Sigmoid colon (tissue), 6 donors: ENCODE measurements at regions not wholly inside any gene's neighbourhood (a gene's known extent, or its start where the extent isn't known, plus 50 kb on each side); places are given as distances from the start of the nearest gene placed in this dataset.

Experiments used
- DNase-seq: peaks from one replicate; pipeline ENCODE4 v3.0.0-alpha.2; 2019
- H3K27ac ChIP-seq, 4 donors: fragments of 200-600 bp; sonication (generic); one replicate each; pipeline ENCODE4 v1.5.1; 2016 to 2019; ENCODE audit warnings: mild to moderate bottlenecking in 1 of 4
- H3K27me3 ChIP-seq, 3 donors: fragments of 200-600 bp; sonication (generic); one replicate each; pipeline ENCODE4 v1.5.1; 2019; ENCODE audit warnings: mild to moderate bottlenecking in 1 of 3
- H3K36me3 ChIP-seq, 4 donors: fragments of 200-600 bp; sonication (generic); one replicate each; pipeline ENCODE4 v1.5.1; 2016 to 2019
- H3K4me1 ChIP-seq, 4 donors: fragments of 200-600 bp; sonication (generic); one replicate each; pipeline ENCODE4 v1.5.1; 2017 to 2019
- H3K4me3 ChIP-seq, 4 donors: fragments of 200-600 bp; sonication (generic); one replicate each; pipeline ENCODE4 v1.5.1; 2017 to 2019; ENCODE audit warnings: mild to moderate bottlenecking in 2 of 4, moderate library complexity in 1 of 4
- H3K9me3 ChIP-seq, 4 donors: fragments of 200-600 bp in 3 of 4; sonication (generic) in 3 of 4; one replicate each; pipeline versions ENCODE4 v1.5.1 to v1.6.1; 2013 to 2019
- CTCF ChIP-seq, 4 experiments: fragments of 450-650 bp in 3 of 4; fragments of 200-600 bp in 1 of 4; IDR thresholded peaks; one replicate each; pipeline ENCODE4 v1.5.1; 2016 to 2019; ENCODE audit warnings: antibody characterized with exemption in 4 of 4, mild to moderate bottlenecking in 3 of 4, moderate library complexity in 2 of 4
- EP300 ChIP-seq, 4 donors: sonication (generic); formaldehyde crosslinking; IDR thresholded peaks; one replicate each; pipeline ENCODE4 v1.6.1; 2017; ENCODE audit warnings: antibody characterized with exemption in 4 of 4
- POLR2A ChIP-seq, 2 donors: fragments of 450-650 bp; IDR thresholded peaks; one replicate each; pipeline ENCODE4 v1.6.1; 2016; ENCODE audit warnings: antibody characterized with exemption in 2 of 2, mild to moderate bottlenecking in 2 of 2, moderate library complexity in 2 of 2
- POLR2AphosphoS5 ChIP-seq, 4 donors: sonication (generic); formaldehyde crosslinking; IDR thresholded peaks; one replicate each; pipeline ENCODE4 v1.6.1; 2017; ENCODE audit warnings: antibody characterized with exemption in 4 of 4
- WGBS, 2 donors: extraction: QIAGEN DNeasy Blood & Tissue Kit; methylation state at CpG; one replicate each; pipeline ENCODE4 v1.1.7; 2013; 5-methylcytosine and 5-hydroxymethylcytosine counted together
- intact Hi-C: fragments of 100-400 bp; cut with DNase I; formaldehyde crosslinking; loops from one replicate; pipeline ENCODE4 v1.15.1; 2023
- donor health status: healthy with polysubstance abuse.
- donor health status: healthy.

- intact Hi-C loops, result no loop called here
- no peak for TF ChIP-seq EP300 (IDR thresholded peaks at IDR 0.05)
- no peak for TF ChIP-seq CTCF (IDR thresholded peaks at IDR 0.05)
- TF ChIP-seq POLR2AphosphoS5 (IDR thresholded peaks at IDR 0.05), result no peak
- TF ChIP-seq POLR2A (IDR thresholded peaks at IDR 0.05), result no peak
- 58 to 74% methylated on average over 8 of the region's 8 CpGs for WGBS, 2 donors
Observed at GRCh38 chr9:89756891-89757537, 152.2 kb downstream of the GADD45G start.

GRCh38 chr9:89757776-89758528 is 153.1 kb downstream of the GADD45G start:
- DNase-seq, result no peak
- no peaks in the 10 kb centered on the region for H3K27me3 ChIP-seq
- no peak overlapping the region for H3K27ac ChIP-seq
- peaks cover 0 to 14% (median 0%) of the 10 kb centered on the region in 4 donors for H3K4me1 ChIP-seq
- H3K4me3 ChIP-seq, result no peak overlapping the region
- intact Hi-C loops, result no loop called here
- WGBS, 2 donors, result 85 to 89% methylated on average over 12 of the region's 12 CpGs
- H3K9me3 ChIP-seq, result no peaks in the 10 kb centered on the region
- TF ChIP-seq CTCF (IDR thresholded peaks at IDR 0.05), result no peak
- no peak for TF ChIP-seq POLR2A (IDR thresholded peaks at IDR 0.05)
- TF ChIP-seq EP300 (IDR thresholded peaks at IDR 0.05), result no peak
- TF ChIP-seq POLR2AphosphoS5 (IDR thresholded peaks at IDR 0.05), result no peak
- no peaks in the 10 kb centered on the region for H3K36me3 ChIP-seq

More at GRCh38 chr9:89756891-89757537, 152.2 kb downstream of the GADD45G start:
- Histone ChIP-seq H3K27me3 (no peaks in the 10 kb centered on the region), H3K4me3 (no peak overlapping the region), H3K4me1 (peaks cover 0 to 14% (median 0%) of the 10 kb centered on the region in 4 donors), H3K27ac (no peak overlapping the region), H3K9me3 (no peaks in the 10 kb centered on the region), H3K36me3 (no peaks in the 10 kb centered on the region)
- no peak for DNase-seq

DNA sequence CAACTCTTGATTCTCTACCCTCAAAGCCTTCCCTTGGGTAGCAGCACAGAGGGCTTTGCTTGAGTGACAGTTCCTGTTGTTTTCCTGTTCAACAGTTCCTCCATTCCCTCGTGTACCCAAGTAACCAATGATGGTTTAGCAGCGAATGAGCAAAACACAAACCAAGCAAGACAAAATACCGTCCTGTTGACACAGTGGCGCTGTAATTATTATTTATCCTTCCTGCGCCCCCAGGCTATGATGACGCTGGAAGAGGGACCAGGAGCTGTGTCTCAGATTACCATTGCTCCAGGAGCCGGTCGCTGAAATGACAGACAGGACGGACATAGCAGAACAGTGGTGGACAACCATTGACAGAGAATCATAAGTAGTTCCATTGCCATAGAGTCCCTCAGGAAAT is 154.8 kb downstream of the GADD45G start:
- no peak for DNase-seq
- no peak overlapping the region for H3K27ac ChIP-seq
- no peaks in the 10 kb centered on the region for H3K36me3 ChIP-seq
- H3K4me3 ChIP-seq, result no peak overlapping the region
- 74 to 79% methylated on average over 9 of the region's 9 CpGs for WGBS, 2 donors
- intact Hi-C loops, result no loop called here
- H3K27me3 ChIP-seq, result no peaks in the 10 kb centered on the region
- H3K4me1 ChIP-seq, result peaks cover 0 to 14% (median 0%) of the 10 kb centered on the region in 4 donors
- TF ChIP-seq CTCF (IDR thresholded peaks at IDR 0.05), result no peak
- TF ChIP-seq EP300 (IDR thresholded peaks at IDR 0.05), result no peak
- TF ChIP-seq POLR2AphosphoS5 (IDR thresholded peaks at IDR 0.05), result no peak
- no peak for TF ChIP-seq POLR2A (IDR thresholded peaks at IDR 0.05)
- no peaks in the 10 kb centered on the region for H3K9me3 ChIP-seq

DNA sequence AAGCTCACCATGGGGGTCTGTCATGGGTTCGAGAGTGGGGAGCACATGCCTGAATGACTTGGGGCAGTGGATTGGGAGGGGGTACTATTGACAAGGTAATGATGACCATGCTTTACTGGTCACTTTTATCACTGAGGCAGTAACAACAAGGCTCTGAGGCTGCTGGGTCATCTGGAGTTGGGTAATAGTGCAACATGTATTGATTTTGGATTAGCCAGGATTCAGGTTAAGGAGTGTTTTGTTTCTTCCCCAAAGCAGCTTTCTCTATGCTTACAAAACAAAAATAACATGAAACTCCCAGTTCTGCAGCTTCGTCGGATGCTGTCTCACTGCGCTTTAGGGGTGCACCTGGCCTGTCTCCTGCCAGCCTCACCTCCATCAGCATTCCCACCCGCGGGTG is 155.3 kb downstream of the GADD45G start:
- H3K4me1 ChIP-seq, result peaks cover 0 to 14% (median 0%) of the 10 kb centered on the region in 4 donors
- WGBS, 2 donors, result 93 to 95% methylated on average over 6 of the region's 6 CpGs

More for the DNA sequence above, 155.3 kb downstream of the GADD45G start:
- TF ChIP-seq POLR2A (IDR thresholded peaks at IDR 0.05) (no peak), EP300 (IDR thresholded peaks at IDR 0.05) (no peak), POLR2AphosphoS5 (IDR thresholded peaks at IDR 0.05) (no peak), CTCF (IDR thresholded peaks at IDR 0.05) (no peak)
- Histone ChIP-seq H3K27me3 (no peaks in the 10 kb centered on the region), H3K27ac (no peak overlapping the region), H3K4me3 (no peak overlapping the region), H3K36me3 (no peaks in the 10 kb centered on the region), H3K9me3 (no peaks in the 10 kb centered on the region)
- intact Hi-C loops, result no loop called here
- DNase-seq, result no peak
